ENCODE measurements at regions not wholly inside any gene's neighbourhood (a gene's known extent, or its start where the extent isn't known, plus 50 kb on each side); places are given as distances from the start of the nearest gene placed in this dataset.

- H3K27me3 ChIP-seq = no peaks in the 10 kb centered on the region
- no peak overlapping the region for H3K4me3 ChIP-seq
- TF ChIP-seq, protein P1, sequence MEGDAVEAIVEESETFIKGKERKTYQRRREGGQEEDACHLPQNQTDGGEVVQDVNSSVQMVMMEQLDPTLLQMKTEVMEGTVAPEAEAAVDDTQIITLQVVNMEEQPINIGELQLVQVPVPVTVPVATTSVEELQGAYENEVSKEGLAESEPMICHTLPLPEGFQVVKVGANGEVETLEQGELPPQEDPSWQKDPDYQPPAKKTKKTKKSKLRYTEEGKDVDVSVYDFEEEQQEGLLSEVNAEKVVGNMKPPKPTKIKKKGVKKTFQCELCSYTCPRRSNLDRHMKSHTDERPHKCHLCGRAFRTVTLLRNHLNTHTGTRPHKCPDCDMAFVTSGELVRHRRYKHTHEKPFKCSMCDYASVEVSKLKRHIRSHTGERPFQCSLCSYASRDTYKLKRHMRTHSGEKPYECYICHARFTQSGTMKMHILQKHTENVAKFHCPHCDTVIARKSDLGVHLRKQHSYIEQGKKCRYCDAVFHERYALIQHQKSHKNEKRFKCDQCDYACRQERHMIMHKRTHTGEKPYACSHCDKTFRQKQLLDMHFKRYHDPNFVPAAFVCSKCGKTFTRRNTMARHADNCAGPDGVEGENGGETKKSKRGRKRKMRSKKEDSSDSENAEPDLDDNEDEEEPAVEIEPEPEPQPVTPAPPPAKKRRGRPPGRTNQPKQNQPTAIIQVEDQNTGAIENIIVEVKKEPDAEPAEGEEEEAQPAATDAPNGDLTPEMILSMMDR (IDR thresholded peaks at IDR 0.05) = no peak
- no peak for TF ChIP-seq POLR2A (IDR thresholded peaks at IDR 0.05)
- TF ChIP-seq EP300 (IDR thresholded peaks at IDR 0.05) = no peak
- no peaks in the 10 kb centered on the region for H3K9me3 ChIP-seq
- no peaks in the 10 kb centered on the region for H3K4me1 ChIP-seq
- H3K36me3 ChIP-seq = no peaks in the 10 kb centered on the region
- H3K27ac ChIP-seq = no peak overlapping the region
- 81 to 82% methylated on average over 8 of the region's 8 CpGs for WGBS, 2 donors
- DNase-seq (ENCODE audit: low spot score in 2 of 2) = no peak
These were observed 50.8 kb upstream of the TSHZ2 start for GRCh38 chr20:52921340-52921739.

- Histone ChIP-seq H3K27ac (no peak overlapping the region), H3K4me3 (no peak overlapping the region), H3K27me3 (no peaks in the 10 kb centered on the region), H3K4me1 (no peaks in the 10 kb centered on the region), H3K9me3 (peaks cover 0 to 15% (median 0%) of the 10 kb centered on the region in 4 donors), H3K36me3 (no peaks in the 10 kb centered on the region)
- no peak for TF ChIP-seq EP300 (IDR thresholded peaks at IDR 0.05)
- no peak for TF ChIP-seq POLR2A (IDR thresholded peaks at IDR 0.05)
- TF ChIP-seq, protein P1 (IDR thresholded peaks at IDR 0.05) = no peak
- no peak for DNase-seq (ENCODE audit: low spot score in 2 of 2)
- WGBS, 2 donors = 87 to 93% methylated on average over 1 of the region's 1 CpG
These were observed 53.8 kb upstream of the TSHZ2 start for GRCh38 chr20:52918311-52918710.

DNA sequence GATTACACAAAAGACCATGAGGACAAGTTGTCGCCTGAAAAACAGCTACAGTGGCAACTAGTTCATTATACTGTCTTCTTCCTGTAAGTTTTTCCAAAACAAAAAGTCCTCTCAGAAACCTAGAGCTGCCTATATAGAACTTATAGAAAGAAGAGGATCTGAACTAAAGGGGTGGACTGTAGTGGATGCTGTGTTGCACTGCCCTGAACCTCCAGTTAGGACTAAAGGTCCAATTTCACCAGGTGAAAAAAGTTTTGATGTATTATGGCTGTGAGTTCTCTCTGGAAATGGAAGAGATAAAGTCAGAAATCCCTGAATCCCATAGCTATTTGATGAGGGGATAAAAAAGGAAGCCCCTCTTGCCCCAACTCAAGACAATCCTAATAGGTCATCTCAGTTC lies 56.6 kb upstream of the TSHZ2 start:
- no peak overlapping the region for H3K4me3 ChIP-seq
- H3K27me3 ChIP-seq = no peaks in the 10 kb centered on the region
- no peak overlapping the region for H3K27ac ChIP-seq
- no peaks in the 10 kb centered on the region for H3K4me1 ChIP-seq
- peaks cover 0 to 15% (median 0%) of the 10 kb centered on the region in 4 donors for H3K9me3 ChIP-seq
- no peak for DNase-seq (ENCODE audit: low spot score in 2 of 2)
- no peaks in the 10 kb centered on the region for H3K36me3 ChIP-seq
- TF ChIP-seq, protein P1 (IDR thresholded peaks at IDR 0.05) = no peak
- TF ChIP-seq EP300 (IDR thresholded peaks at IDR 0.05) (no peak), POLR2A (IDR thresholded peaks at IDR 0.05) (no peak)
- 94% methylated on average over 1 of the region's 1 CpG for whole genome bisulfite sequencing, 2 donors

GRCh38 chr20:52914870-52915269 lies 57.3 kb upstream of the TSHZ2 start:
- no peak for DNase-seq (ENCODE audit: low spot score in 2 of 2)
- no peaks in the 10 kb centered on the region for H3K4me1 ChIP-seq
- no peak overlapping the region for H3K27ac ChIP-seq
- TF ChIP-seq EP300 (IDR thresholded peaks at IDR 0.05) (no peak), POLR2A (IDR thresholded peaks at IDR 0.05) (no peak)
- TF ChIP-seq, protein P1 (IDR thresholded peaks at IDR 0.05) = no peak
- no peaks in the 10 kb centered on the region for H3K36me3 ChIP-seq
- peaks cover 0 to 15% (median 0%) of the 10 kb centered on the region in 4 donors for H3K9me3 ChIP-seq
- no peaks in the 10 kb centered on the region for H3K27me3 ChIP-seq
- no peak overlapping the region for H3K4me3 ChIP-seq
- 87 to 91% methylated on average over 2 of the region's 2 CpGs for WGBS, 2 donors

- Histone ChIP-seq H3K4me1 (no peaks in the 10 kb centered on the region), H3K27me3 (no peaks in the 10 kb centered on the region), H3K9me3 (peaks cover 0 to 15% (median 0%) of the 10 kb centered on the region in 4 donors), H3K27ac (no peak overlapping the region), H3K4me3 (no peak overlapping the region), H3K36me3 (no peaks in the 10 kb centered on the region)
- WGBS, 2 donors = 85 to 86% methylated on average over 3 of the region's 3 CpGs
- TF ChIP-seq POLR2A (IDR thresholded peaks at IDR 0.05) (no peak), EP300 (IDR thresholded peaks at IDR 0.05) (no peak)
- TF ChIP-seq, protein P1 (IDR thresholded peaks at IDR 0.05) = no peak
- DNase-seq (ENCODE audit: low spot score in 2 of 2) = no peak
These were observed 58.3 kb upstream of the TSHZ2 start for GRCh38 chr20:52913650-52914387.

Data from tibial nerve (tissue), 4 donors.